Anterior cingulate cortex (tissue), 58 donors: ENCODE measurements at regions not wholly inside any gene's neighbourhood (a gene's known extent, or its start where the extent isn't known, plus 50 kb on each side); places are given as distances from the start of the nearest gene placed in this dataset.
A peak's percentile ranks its signal among the peaks of the same experiment; 100 is the strongest.

Source experiments
- DNase-seq, 58 donors: peaks; one replicate each; lab custom pipeline; 2025; lab: John Stamatoyannopoulos, UW

DNA sequence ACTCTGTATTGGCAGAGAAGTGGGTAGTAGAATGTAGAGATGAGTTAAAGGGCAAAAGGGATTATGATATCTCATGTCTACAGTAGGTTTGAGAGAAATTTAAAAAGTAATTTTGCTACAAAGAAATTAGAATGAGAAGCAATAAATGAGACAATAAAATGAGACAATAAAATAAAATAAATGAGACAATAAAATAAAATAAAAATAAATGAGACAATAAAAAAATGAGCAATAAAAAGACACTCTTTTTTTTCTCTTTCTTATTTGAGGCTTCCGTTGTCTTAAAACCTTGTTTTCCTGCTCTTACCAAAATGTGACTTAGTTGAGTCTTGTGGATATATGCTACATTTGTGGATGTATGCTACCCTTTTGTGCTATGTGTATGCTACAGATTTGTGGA is 615.4 kb upstream of the PKDCC start:
- DNase-seq = no peak

DNA sequence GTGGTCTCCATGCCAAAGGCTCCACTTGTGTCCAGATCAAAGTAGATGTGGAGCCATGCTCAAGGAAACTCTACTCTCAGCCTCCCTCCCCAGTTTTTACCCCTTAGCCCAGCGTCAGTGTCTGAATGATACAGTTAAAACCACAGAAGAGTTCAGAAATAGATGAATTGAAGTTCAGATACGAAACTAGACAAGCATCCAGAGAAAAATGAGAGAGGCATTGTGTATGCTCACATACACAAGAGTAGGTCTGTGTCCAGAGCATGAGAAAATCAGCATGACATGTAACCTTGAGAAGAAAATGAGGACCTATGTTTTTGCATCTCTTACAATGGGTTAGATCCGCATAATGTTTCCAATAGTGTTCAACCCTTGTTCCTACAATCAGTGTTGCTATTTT is 612.8 kb upstream of the PKDCC start:
- no peak for DNase-seq

DNA sequence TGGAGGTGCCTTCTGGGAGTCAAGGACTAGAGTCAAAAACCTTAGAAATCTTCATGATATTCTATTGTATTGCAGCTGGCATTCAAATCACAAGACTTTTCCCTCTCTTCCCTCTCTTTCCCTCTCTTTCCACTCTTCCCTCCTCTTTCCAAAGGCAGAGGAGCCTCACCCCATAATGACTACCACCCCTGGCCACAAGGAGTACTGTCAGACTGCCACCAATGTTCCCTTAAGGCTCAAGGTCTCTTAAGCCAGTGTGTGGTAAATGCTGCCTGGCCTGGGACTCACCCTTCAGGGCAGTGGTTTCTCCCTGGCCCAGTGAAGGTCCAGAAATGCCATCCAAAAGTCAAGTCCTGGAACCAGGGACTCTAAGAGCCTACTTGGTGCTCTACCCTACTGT is 605.9 kb upstream of the PKDCC start:
- DNase-seq = no peak

DNA sequence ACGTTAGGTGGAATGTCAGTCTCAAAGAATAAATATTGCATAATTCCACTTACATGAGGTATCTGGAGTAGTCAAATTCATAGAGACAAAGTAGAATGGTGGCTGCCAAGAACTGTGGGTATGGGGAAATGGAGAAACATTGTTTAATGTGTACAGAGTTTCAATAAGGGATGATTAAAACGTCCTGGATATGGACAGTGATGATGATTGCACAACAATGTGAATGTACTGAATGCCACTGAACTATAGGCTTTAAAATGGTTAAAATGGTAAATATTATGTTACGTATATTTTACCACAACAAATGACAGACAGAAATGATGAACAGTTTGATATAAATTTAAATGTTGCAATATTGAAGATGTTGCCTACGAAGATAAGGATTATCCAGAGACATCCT is 602.0 kb upstream of the PKDCC start:
- no peak for DNase-seq

DNA sequence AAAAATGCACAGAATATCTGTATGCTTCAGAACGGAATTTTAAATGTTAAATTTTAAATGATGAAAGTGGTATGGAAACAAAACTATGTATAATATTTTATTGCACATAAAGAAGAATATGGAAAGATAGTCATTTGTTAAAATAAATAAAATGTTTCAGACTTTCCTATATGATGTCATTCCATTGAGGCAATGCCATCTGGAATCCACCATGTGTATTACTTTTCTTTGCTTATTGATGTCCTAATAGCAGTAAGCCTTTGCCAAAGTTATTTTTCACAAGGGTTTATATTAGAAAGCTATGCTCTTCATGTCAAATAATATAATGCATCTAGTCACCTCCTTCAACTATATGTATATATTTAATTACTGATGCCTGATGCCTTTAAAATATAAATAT is 601.6 kb upstream of the PKDCC start:
- DNase-seq = no peak

- no peak for DNase-seq
Observed at GRCh38 chr2:41448221-41448620, 599.6 kb upstream of the PKDCC start.

DNA sequence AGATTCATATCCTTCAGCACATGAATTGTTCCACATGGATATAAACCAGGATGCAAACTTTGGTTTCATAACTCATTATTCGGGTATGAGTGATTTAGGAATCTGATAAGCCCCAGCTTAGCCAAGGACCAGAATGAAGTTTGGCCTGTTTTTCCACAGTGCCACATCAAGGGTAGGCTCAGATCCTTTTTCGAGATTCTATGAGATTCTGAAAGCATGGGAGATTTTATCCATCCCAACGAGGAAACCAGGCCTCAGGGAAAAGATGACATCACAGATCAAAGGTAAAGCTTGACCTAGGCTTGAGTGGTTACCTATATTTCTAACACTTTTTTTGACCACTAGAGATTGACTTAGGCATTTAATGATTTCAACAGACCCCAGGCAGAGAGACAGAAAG is 590.8 kb upstream of the PKDCC start:
- no peak for DNase-seq

- no peak for DNase-seq
Observed at GRCh38 chr2:41460661-41461060, 587.2 kb upstream of the PKDCC start.

DNA sequence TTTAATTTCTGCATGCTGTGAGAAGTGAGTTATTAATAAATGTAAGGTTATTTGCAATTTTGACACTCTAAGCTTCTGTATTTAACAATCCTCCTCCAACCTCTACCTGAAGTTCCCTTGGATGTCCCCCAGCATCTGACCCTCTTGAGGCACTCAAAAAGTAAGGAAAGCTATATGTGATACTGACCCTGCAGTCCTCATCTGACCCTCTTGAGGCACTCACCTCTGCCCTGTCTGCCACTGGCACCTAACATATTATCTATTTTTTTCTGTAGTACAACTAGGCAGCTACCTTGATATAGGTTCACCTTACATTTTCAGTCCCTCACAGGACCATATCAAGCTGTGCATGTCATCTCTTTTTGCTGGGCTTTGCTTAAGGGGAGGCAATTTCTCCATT is 583.4 kb upstream of the PKDCC start:
- DNase-seq = no peak

GRCh38 chr2:41475959-41476358 is 571.9 kb upstream of the PKDCC start:
- peak in 2 of 58 donors; percentile 1 to 24 for DNase-seq

DNA sequence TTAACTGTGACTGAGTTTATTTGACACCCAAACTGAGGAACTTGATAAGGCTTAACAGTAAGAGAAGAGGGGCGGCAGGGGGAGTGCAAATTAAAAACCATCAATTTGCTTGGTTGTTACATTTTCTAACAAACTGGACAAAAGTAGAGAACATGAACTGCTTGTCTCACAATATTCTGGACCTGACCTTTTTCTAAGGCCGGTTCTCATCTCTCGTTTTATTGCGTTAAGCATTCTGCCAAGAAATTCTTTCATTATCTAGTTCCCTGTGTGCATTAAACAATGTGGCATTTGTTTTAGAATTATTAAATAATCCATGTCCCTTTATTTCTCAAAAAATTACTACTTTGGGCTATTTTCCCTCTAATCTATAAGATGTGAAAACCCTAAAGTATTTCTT is 565.2 kb upstream of the PKDCC start:
- DNase-seq = no peak

DNA sequence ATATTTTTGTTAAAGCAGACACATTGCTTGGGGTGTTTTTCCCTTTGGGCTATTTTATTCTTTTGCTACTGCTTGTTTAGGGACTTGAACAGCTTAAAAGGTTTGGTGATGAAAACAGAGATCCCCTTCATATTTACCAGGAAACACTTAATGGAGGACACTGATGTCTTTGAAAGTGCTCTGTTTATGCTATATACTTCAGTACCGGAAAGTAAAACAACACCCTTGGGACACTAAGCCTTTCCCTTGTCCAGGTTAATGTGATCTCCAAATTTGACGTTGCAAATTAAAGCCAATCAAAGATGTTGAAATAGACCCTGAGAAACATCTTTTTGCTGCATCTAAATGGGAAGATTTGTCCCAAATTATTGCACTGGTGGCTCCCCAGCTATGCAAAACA is 564.6 kb upstream of the PKDCC start:
- DNase-seq = no peak

DNA sequence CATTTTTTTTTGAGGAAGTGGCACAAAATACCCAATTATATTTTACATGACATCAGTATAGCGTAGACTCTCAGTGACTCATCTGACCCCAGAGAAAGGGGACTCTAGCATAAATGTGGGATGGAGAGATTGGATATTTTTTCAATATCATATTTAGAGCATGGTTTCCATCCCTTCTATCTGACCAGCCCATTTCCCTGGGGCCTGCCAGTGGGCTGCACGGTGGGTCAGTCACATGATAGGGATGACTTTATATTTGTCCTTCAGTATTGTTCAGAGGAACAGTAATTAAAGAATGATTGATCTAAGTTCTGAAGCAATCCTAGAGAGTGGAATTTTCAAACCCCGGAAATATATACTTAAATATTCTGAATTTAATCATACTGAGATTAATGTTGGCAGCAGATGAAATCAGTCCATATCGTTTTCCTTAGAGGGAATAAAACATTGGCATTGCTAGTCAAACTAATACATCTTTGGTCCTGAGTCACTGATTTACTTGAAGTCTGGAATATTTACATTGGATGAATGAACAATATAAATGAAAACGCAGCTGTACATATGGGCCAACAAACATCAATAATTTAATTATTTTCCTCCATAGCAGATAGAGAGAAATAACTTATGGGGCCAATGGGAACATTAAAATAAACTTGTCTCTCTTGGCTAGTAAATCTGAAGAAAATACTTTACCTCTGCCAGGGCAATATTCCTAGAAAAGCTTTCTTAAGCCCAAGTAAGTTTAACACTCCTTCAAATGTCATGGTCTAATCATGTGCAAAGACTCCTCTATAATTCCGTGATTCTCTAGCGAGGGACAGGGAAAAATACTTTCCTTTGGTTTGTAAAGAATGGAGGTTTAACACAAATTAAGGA is 563.6 kb upstream of the PKDCC start:
- DNase-seq = no peak

GRCh38 chr2:41484858-41485234 is 563.0 kb upstream of the PKDCC start:
- no peak for DNase-seq

DNA sequence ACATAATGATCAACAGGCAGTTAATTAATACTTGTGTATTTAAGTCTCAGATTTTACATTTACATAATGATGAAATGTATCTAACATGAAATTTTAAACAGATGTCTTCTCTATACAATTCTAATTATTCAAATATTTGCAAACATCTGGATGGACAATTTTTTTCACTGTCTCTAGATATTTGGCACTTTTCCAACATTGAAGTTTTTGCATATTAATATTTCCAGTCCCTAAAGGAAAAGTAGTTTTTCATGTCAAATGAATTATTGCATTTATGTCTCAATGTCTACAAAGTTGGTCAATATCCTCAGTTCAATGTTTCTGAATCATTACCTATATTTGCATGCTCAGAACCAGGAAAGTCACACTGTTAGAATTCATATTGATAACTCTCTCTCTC is 560.9 kb upstream of the PKDCC start:
- no peak for DNase-seq

- DNase-seq = no peak
Observed at GRCh38 chr2:41488888-41489287, 558.9 kb upstream of the PKDCC start.

DNA sequence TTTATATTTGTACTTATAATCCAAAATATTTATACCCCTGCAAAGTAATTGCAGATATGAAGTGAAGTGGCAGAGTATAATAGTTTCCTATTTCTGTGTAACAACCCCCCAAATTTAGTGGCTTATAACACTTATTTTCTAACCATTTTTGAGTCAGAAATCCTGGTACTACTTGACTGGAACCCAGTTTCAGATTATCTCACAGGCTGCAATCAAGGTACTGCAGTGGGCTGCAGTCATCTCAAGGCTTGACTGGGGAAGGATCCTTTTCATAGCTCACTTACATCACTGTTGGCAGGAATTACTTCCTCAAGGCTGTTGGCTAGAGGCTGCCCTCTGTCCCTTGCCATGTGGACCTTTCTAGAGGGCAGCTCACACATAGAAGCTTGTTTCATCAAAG is 558.2 kb upstream of the PKDCC start:
- DNase-seq = no peak

- no peak for DNase-seq
Observed at GRCh38 chr2:41495050-41495449, 552.8 kb upstream of the PKDCC start.

DNA sequence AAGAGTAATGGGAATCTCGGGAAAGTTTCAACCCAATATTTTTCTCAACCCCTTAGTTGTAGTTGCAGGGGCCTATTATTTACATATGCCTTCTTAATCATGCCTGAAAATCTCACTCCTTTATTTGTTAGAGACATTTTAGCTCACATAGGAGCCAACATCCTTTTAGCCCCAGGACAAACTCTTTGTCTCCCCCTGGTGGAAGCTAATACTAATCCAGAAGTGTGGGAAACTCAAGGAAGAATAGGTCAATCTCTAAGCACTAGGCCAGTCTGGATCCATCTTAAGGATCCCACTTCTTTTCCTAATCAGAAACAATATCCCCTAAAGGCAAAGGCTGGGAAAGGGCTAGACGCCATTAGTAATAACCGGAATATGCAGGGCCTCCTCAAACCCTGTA is 550.9 kb upstream of the PKDCC start:
- DNase-seq = no peak

GRCh38 chr2:41498781-41499180 is 549.0 kb upstream of the PKDCC start:
- DNase-seq = no peak

DNA sequence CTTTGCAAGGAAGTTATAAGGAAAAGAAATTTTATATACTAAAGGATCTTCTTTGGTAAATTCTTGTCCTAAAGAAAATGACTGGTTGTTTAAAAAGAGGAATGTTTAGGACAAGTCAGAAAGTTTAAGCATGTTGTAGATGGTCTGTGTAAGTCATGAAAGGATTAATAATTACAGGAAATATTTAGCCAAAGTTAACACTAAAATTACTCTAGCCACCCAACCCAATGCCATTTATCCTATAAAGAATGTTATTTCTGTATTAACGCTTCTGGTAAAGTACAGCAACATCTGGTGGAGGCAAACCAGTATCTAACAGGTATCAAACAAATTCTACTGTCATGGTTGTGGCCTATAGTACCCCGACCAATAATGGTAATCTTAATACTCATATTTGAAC is 546.9 kb upstream of the PKDCC start:
- DNase-seq = no peak

DNA sequence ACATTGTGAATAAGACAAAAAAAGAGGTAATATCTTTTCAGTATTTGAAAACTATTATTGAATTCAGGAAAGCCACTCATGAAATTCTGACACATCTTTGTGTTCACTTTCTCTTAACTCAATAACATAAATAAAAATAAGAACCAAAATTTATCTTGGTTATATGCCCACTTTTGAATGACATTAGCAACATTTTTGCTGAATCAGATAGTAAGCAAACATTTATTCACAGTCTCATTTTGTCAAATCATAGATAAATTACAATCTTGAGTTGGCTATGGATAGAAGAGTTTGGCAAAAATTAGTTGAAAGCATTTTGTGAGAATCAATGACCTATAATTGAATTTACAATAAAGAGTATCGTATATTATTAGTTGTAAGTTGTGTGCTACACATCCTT is 545.1 kb upstream of the PKDCC start:
- DNase-seq = no peak

DNA sequence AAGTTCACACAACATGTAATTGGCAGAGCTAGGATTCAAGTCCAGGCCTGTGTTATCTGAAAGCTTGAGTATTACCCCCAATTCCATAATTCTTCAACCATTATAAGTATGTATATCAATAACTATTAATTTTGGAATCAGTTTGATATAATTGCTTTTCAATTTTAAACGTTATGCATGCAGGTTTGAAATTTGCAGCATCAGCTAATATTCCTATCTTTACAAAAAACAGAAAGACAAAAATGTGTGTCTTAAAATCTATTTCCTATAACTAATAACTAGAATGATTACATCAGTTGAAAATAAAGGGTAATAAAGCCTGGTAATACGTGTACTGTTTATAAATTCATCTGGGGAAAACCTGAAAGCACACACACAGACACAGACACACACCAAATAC is 543.3 kb upstream of the PKDCC start:
- no peak for DNase-seq
